ENCODE measurements at regions not wholly inside any gene's neighbourhood (a gene's known extent, or its start where the extent isn't known, plus 50 kb on each side); places are given as distances from the start of the nearest gene placed in this dataset.

DNA sequence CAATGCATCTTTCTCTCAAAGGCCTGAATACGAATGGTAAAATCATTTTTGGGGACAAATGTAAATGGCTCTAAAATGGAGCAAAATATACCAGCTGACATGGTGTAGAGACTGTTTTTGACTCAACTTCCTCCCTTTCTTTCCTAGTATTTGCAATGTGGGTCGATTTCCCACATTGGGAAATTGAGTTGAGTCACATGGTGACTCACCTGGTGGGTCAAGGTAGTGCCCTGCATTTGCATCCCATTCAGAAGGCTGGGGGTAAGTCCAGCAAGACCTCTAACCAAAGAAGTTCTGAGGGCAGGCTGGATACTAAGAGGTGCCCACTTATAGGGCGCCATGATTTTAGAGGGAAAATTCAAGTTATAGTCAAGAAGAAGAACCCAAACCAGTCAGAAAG is 179.6 kb upstream of the MPDZ start:
- Histone ChIP-seq H2BK120ac (ENCODE audit: low read depth, low read length) (no peak overlapping the region), H2BK12ac (ENCODE audit: low read length in 2 of 2) (no peak overlapping the region), H3K14ac (ENCODE audit: low read length in 2 of 2) (no peak overlapping the region), H4K91ac (ENCODE audit: low read length) (no peak overlapping the region), H3K79me1 (replicated peaks; ENCODE audit: low read length, poor library complexity, severe bottlenecking) (no peaks in the 10 kb centered on the region), H4K8ac (ENCODE audit: low read length) (no peak overlapping the region), H2AK5ac (ENCODE audit: low read length, severe bottlenecking) (no peak overlapping the region), H3K23ac (ENCODE audit: low read length in 2 of 2) (no peak overlapping the region), H3K9ac (ENCODE audit: low read length) (no peak overlapping the region), H3K27me3 (ENCODE audit: control insufficient read depth in 1 of 2, insufficient read depth in 1 of 2, low read length in 2 of 2) (no peaks in the 10 kb centered on the region), H3K4ac (ENCODE audit: low read depth in 1 of 2, low read length in 2 of 2) (no peak overlapping the region), H3K4me3 (ENCODE audit: insufficient read depth in 1 of 2, low read depth in 1 of 2, low read length in 2 of 2) (no peak overlapping the region), H3K18ac (ENCODE audit: low read depth in 1 of 2, low read length in 2 of 2) (no peak overlapping the region), H3K4me1 (ENCODE audit: control insufficient read depth, insufficient read depth, low read depth, low read length) (no peaks in the 10 kb centered on the region), H3K4me2 (ENCODE audit: low read length, poor library complexity, severe bottlenecking) (no peak overlapping the region), H2AFZ (ENCODE audit: low read depth, low read length) (no peak overlapping the region), H3K9me3 (ENCODE audit: control insufficient read depth, low read length) (no peaks in the 10 kb centered on the region), H3K36me3 (ENCODE audit: control insufficient read depth in 1 of 2, insufficient read depth in 2 of 2, low read depth in 1 of 2, low read length in 2 of 2) (no peaks in the 10 kb centered on the region), H2BK5ac (ENCODE audit: low read depth, low read length, poor library complexity, severe bottlenecking) (no peak overlapping the region), H3K27ac (ENCODE audit: low read length, poor library complexity, severe bottlenecking) (no peak overlapping the region), H2BK15ac (ENCODE audit: low read depth, poor library complexity, severe bottlenecking) (no peak overlapping the region)
- WGBS, result 58% methylated on average over 3 of the region's 3 CpGs
- DNase-seq, result no peak

DNA sequence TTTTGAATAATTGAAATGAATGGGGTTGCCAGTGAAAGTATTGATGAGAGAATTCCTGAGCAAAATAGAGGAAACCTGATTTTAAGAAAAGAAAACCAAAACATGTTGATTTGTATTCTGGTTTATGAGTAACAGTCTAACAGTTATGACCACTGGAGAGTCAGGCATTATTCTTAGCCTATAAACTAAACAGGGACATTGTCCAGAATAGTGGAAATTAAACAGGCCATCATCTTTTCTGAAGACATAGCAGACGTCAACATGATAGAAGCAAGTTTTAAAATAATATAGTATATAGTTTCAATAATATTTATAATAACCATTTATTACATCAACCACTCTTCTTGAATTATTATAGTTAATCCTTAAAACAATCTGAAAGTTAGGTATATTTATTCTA is 178.3 kb upstream of the MPDZ start:
- no peak for DNase-seq
- Histone ChIP-seq H3K4ac (ENCODE audit: low read depth in 1 of 2, low read length in 2 of 2) (no peak overlapping the region), H3K4me3 (ENCODE audit: insufficient read depth in 1 of 2, low read depth in 1 of 2, low read length in 2 of 2) (no peak overlapping the region), H3K9ac (ENCODE audit: low read length) (no peak overlapping the region), H3K27me3 (ENCODE audit: control insufficient read depth in 1 of 2, insufficient read depth in 1 of 2, low read length in 2 of 2) (no peaks in the 10 kb centered on the region), H3K18ac (ENCODE audit: low read depth in 1 of 2, low read length in 2 of 2) (no peak overlapping the region), H3K4me1 (ENCODE audit: control insufficient read depth, insufficient read depth, low read depth, low read length) (no peaks in the 10 kb centered on the region), H2AFZ (ENCODE audit: low read depth, low read length) (no peak overlapping the region), H2BK15ac (ENCODE audit: low read depth, poor library complexity, severe bottlenecking) (no peak overlapping the region), H2AK5ac (ENCODE audit: low read length, severe bottlenecking) (no peak overlapping the region), H3K36me3 (ENCODE audit: control insufficient read depth in 1 of 2, insufficient read depth in 2 of 2, low read depth in 1 of 2, low read length in 2 of 2) (no peaks in the 10 kb centered on the region), H3K14ac (ENCODE audit: low read length in 2 of 2) (no peak overlapping the region), H3K23ac (ENCODE audit: low read length in 2 of 2) (no peak overlapping the region), H3K4me2 (ENCODE audit: low read length, poor library complexity, severe bottlenecking) (no peak overlapping the region), H3K27ac (ENCODE audit: low read length, poor library complexity, severe bottlenecking) (no peak overlapping the region), H4K91ac (ENCODE audit: low read length) (no peak overlapping the region), H3K79me1 (replicated peaks; ENCODE audit: low read length, poor library complexity, severe bottlenecking) (no peaks in the 10 kb centered on the region), H2BK120ac (ENCODE audit: low read depth, low read length) (no peak overlapping the region), H2BK12ac (ENCODE audit: low read length in 2 of 2) (no peak overlapping the region), H4K8ac (ENCODE audit: low read length) (no peak overlapping the region), H2BK5ac (ENCODE audit: low read depth, low read length, poor library complexity, severe bottlenecking) (no peak overlapping the region), H3K9me3 (ENCODE audit: control insufficient read depth, low read length) (no peaks in the 10 kb centered on the region)
- no CpG with 5 or more reads among the region's 1 CpG for WGBS

DNA sequence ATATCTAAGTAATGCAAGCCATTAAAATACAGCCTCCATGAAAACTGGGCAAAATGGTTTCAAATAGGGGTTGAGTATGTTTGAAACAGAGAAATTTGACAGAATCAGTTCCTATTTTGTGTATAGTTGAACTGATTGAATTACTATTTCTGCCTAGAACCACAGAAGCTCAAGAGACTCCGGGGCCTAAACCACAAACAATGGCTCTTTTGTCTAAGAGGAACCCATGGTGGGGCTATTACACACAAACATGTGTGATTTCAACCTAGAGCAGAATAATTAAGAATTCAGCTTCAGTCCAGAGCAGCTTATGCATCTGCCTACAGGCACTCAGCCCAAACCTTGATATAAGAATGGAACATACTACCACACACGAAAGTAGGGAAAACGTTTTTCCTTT is 171.2 kb upstream of the MPDZ start:
- 62% methylated on average over 1 of the region's 3 CpGs for WGBS
- Histone ChIP-seq H2BK15ac (ENCODE audit: low read depth, poor library complexity, severe bottlenecking) (no peak overlapping the region), H3K23ac (ENCODE audit: low read length in 2 of 2) (no peak overlapping the region)

DNA sequence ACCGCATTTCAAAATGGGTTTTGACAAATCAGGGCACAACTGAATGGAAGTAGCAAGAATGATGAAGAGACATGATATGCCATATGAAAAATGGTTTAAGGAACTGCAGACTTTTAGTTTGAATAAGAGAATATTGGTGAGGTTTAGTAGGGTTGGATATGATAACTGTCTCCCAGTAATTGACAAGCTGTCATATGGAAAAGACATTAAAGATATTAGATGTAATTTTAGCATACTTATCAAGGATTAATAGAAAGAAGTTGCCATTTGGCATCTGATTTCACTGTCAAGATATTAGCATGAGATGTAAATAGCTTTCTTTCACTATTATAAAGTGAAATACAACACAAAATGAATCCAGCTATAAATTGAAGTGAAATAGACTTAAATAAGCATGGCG is 169.0 kb upstream of the MPDZ start:
- Histone ChIP-seq H3K27ac (ENCODE audit: low read length, poor library complexity, severe bottlenecking) (no peak overlapping the region), H3K23ac (ENCODE audit: low read length in 2 of 2) (no peak overlapping the region), H2AFZ (ENCODE audit: low read depth, low read length) (no peak overlapping the region), H3K14ac (ENCODE audit: low read length in 2 of 2) (no peak overlapping the region), H2BK120ac (ENCODE audit: low read depth, low read length) (no peak overlapping the region), H2BK15ac (ENCODE audit: low read depth, poor library complexity, severe bottlenecking) (no peak overlapping the region), H3K4me2 (ENCODE audit: low read length, poor library complexity, severe bottlenecking) (no peak overlapping the region), H3K9me3 (ENCODE audit: control insufficient read depth, low read length) (no peaks in the 10 kb centered on the region), H2BK5ac (ENCODE audit: low read depth, low read length, poor library complexity, severe bottlenecking) (no peak overlapping the region), H3K4me3 (ENCODE audit: insufficient read depth in 1 of 2, low read depth in 1 of 2, low read length in 2 of 2) (no peak overlapping the region), H2AK5ac (ENCODE audit: low read length, severe bottlenecking) (no peak overlapping the region), H3K27me3 (ENCODE audit: control insufficient read depth in 1 of 2, insufficient read depth in 1 of 2, low read length in 2 of 2) (no peaks in the 10 kb centered on the region), H4K91ac (ENCODE audit: low read length) (no peak overlapping the region), H3K36me3 (ENCODE audit: control insufficient read depth in 1 of 2, insufficient read depth in 2 of 2, low read depth in 1 of 2, low read length in 2 of 2) (no peaks in the 10 kb centered on the region), H2BK12ac (ENCODE audit: low read length in 2 of 2) (no peak overlapping the region), H3K9ac (ENCODE audit: low read length) (no peak overlapping the region), H3K4ac (ENCODE audit: low read depth in 1 of 2, low read length in 2 of 2) (no peak overlapping the region), H3K79me1 (replicated peaks; ENCODE audit: low read length, poor library complexity, severe bottlenecking) (no peaks in the 10 kb centered on the region), H3K4me1 (ENCODE audit: control insufficient read depth, insufficient read depth, low read depth, low read length) (no peaks in the 10 kb centered on the region), H4K8ac (ENCODE audit: low read length) (no peak overlapping the region), H3K18ac (ENCODE audit: low read depth in 1 of 2, low read length in 2 of 2) (no peak overlapping the region)
- 89% methylated on average over 1 of the region's 2 CpGs for WGBS
- no peak for DNase-seq

More for the DNA sequence above, 171.2 kb upstream of the MPDZ start:
- DNase-seq, result no peak
- H3K18ac ChIP-seq (ENCODE audit: low read depth in 1 of 2, low read length in 2 of 2), result no peak overlapping the region
- no peaks in the 10 kb centered on the region for H3K9me3 ChIP-seq (ENCODE audit: control insufficient read depth, low read length)
- no peak overlapping the region for H3K4me2 ChIP-seq (ENCODE audit: low read length, poor library complexity, severe bottlenecking)
- no peak overlapping the region for H3K14ac ChIP-seq (ENCODE audit: low read length in 2 of 2)
- H2BK120ac ChIP-seq (ENCODE audit: low read depth, low read length), result no peak overlapping the region
- no peak overlapping the region for H2AK5ac ChIP-seq (ENCODE audit: low read length, severe bottlenecking)
- no peaks in the 10 kb centered on the region for H3K36me3 ChIP-seq (ENCODE audit: control insufficient read depth in 1 of 2, insufficient read depth in 2 of 2, low read depth in 1 of 2, low read length in 2 of 2)
- H2BK5ac ChIP-seq (ENCODE audit: low read depth, low read length, poor library complexity, severe bottlenecking), result no peak overlapping the region
- no peak overlapping the region for H3K4ac ChIP-seq (ENCODE audit: low read depth in 1 of 2, low read length in 2 of 2)
- no peak overlapping the region for H4K91ac ChIP-seq (ENCODE audit: low read length)
- no peaks in the 10 kb centered on the region for H3K27me3 ChIP-seq (ENCODE audit: control insufficient read depth in 1 of 2, insufficient read depth in 1 of 2, low read length in 2 of 2)
- no peak overlapping the region for H3K9ac ChIP-seq (ENCODE audit: low read length)
- no peaks in the 10 kb centered on the region for H3K79me1 ChIP-seq (replicated peaks; ENCODE audit: low read length, poor library complexity, severe bottlenecking)
- no peak overlapping the region for H3K27ac ChIP-seq (ENCODE audit: low read length, poor library complexity, severe bottlenecking)
- H3K4me1 ChIP-seq (ENCODE audit: control insufficient read depth, insufficient read depth, low read depth, low read length), result no peaks in the 10 kb centered on the region
- H2AFZ ChIP-seq (ENCODE audit: low read depth, low read length), result no peak overlapping the region
- H4K8ac ChIP-seq (ENCODE audit: low read length), result no peak overlapping the region
- no peak overlapping the region for H3K4me3 ChIP-seq (ENCODE audit: insufficient read depth in 1 of 2, low read depth in 1 of 2, low read length in 2 of 2)
- H2BK12ac ChIP-seq (ENCODE audit: low read length in 2 of 2), result no peak overlapping the region
